ENCODE measurements at regions not wholly inside any gene's neighbourhood (a gene's known extent, or its start where the extent isn't known, plus 50 kb on each side); places are given as distances from the start of the nearest gene placed in this dataset.
A peak's percentile ranks its signal among the peaks of the same experiment; 100 is the strongest.
"Not testable (repeated sequence)": the region's sequence is repeated elsewhere in the genome, so short reads cannot be mapped to it uniquely, and the experiment has no call there.

GRCh38 chr3:30315447-30315846, 291.0 kb upstream of the TGFBR2 start:
- no peak overlapping the region for H3K27ac ChIP-seq

GRCh38 chr3:30317561-30317960, 288.8 kb upstream of the TGFBR2 start:
- no peak for TF ChIP-seq CTCF (conservative IDR thresholded peaks at IDR 0.05)

More at GRCh38 chr3:30315447-30315846, 291.0 kb upstream of the TGFBR2 start:
- TF ChIP-seq CTCF (conservative IDR thresholded peaks at IDR 0.05) = no peak

GRCh38 chr3:30318110-30318509, 288.3 kb upstream of the TGFBR2 start:
- H3K27ac ChIP-seq = no peak overlapping the region
- no peak for TF ChIP-seq CTCF (conservative IDR thresholded peaks at IDR 0.05)

More at GRCh38 chr3:30317561-30317960, 288.8 kb upstream of the TGFBR2 start:
- no peak overlapping the region for H3K27ac ChIP-seq

GRCh38 chr3:30319713-30320112, 286.7 kb upstream of the TGFBR2 start:
- no peak overlapping the region for H3K27ac ChIP-seq

DNA sequence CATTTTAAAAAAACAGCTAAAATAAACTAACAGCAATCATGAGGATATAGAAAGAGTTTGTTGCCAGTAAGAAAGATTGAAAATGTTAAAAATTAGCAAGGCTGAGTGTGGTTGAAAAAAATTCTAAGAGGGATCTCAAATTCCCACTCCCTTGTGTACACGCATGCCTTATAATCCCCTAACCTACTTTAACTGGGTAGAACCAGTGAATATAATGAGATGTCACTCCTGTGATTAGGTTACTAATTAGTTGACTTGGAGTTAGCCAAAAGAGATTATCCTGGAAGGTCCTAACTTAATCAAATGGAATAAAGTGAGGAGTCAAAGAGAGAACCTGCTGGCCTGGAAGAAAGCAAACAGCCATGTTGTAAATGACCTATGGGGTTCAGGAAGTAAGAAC, 286.0 kb upstream of the TGFBR2 start:
- TF ChIP-seq CTCF (conservative IDR thresholded peaks at IDR 0.05) = no peak
- no peak overlapping the region for H3K27ac ChIP-seq

More at GRCh38 chr3:30319713-30320112, 286.7 kb upstream of the TGFBR2 start:
- TF ChIP-seq CTCF (conservative IDR thresholded peaks at IDR 0.05) = peak; percentile 68

GRCh38 chr3:30321065-30321464, 285.3 kb upstream of the TGFBR2 start:
- H3K27ac ChIP-seq = no peak overlapping the region
- TF ChIP-seq CTCF (conservative IDR thresholded peaks at IDR 0.05) = no peak

DNA sequence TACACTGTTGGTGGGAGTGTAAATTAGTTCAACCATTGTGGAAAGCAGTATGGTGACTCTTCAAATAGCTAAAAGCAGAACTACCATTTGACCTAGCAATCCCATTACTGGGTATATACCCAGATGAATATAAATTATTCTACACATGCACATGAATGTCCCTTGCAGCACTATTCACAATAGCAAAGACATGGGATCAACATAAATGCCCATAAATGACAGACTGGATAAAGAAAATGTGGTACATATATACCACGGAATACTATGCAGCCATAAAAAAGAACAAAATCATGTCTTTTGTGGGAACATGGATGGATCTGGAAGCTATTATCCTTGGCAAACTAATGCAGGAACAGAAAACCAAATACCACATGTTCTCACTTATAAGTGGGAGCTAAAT, 282.8 kb upstream of the TGFBR2 start:
- H3K27ac ChIP-seq = peak overlapping the region; percentile 79

DNA sequence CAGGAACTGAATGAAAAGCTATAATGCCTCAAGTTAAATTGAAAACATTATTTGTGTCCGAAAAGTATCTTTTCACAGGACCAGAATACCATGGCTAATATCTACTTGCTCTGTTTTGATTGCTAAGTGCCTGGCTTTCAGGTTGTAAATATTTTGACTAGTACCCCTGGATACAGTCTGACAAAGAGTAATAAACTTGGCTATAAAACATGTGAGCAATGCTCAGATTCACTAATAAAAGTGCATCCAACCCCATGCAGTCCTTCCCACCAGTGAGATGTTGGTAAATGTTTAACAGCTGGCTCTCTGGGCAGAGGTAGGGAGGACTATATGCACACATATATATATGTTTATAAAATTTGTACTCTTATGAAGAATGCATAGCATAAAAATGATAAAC, 281.8 kb upstream of the TGFBR2 start:
- TF ChIP-seq CTCF (conservative IDR thresholded peaks at IDR 0.05) = no peak
- peak overlapping the region; percentile 79 for H3K27ac ChIP-seq

DNA sequence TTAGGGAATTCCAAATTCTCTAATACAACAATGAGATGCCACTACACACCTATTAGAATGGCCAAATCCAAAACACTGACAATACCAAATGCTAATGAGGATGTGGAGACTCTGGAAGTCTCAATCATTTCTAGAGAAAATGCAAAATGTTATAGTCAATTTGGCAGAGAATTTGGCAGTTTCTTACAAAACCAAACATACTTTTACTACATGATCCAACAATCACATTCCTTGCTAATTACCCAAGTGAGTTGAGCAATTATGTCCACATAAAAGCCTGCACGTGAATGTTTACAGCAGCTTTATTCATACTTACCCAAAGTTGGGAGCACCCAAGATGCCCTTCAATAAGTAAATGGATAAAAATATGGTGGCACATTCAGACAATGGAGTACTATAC, 278.4 kb upstream of the TGFBR2 start:
- H3K27ac ChIP-seq = not testable (repeated sequence)

DNA sequence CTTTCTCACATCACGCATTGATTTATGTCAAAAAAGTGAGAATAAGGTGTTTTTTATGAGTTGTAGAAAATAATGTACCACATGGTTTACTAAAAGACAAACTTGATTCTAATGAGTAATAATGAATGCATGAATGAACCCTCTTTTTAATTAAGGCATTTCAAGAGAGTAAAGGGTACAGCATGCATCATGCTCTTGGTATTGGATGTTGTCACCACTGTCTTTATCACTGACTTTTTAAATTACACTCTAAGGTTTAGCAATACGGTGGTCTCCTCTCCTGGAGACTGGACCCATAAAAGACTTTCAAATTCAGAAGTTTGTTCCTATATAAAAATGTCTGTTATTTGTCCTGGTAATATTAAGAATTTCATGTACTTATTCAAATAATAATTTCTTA, 277.5 kb upstream of the TGFBR2 start:
- not testable (repeated sequence) for H3K27ac ChIP-seq

Data from VCaP (cell line).